ENCODE measurements at regions not wholly inside any gene's neighbourhood (a gene's known extent, or its start where the extent isn't known, plus 50 kb on each side); places are given as distances from the start of the nearest gene placed in this dataset.

DNA sequence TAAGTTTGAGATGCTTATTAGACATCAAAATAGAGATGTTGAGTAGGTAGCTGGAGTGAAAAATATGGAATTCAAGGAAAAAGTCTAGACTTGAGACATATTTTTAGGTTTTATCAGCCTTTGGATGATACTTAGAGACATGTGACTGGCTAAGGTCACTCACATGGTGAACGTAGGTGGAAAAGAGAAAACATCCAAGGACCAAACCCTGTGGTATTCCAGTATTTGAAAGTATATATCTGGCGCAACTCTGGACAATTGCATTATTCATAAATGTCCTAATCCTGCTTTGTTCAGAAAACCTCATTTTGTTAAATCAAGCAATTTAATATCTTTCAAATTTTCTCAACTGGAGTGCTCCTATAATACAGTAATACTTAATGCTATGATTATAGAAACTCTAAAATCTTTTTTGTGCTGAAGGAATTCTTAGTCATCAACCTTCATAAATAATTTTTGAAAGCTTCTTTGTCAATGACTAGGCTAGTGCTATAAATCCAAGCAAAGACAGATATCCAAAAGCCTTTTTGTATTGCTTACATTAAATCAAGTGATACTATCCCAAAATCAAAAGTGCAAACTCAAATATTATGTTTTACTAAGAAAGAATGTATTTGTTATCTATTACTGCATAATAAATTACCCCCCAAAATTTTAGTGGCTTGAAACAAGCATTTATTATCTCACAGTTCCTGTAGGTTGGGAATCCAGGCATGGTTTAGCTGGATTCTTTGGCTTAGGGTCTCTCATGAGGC, 452.0 kb downstream of the ENC1 start:
- no peak for TF ChIP-seq CTCF (IDR thresholded peaks at IDR 0.05)
- no peak for TF ChIP-seq EP300 (IDR thresholded peaks at IDR 0.05)
- TF ChIP-seq POLR2A (IDR thresholded peaks at IDR 0.05), result no peak

Data from ovary (tissue), 3 donors.